ENCODE measurements at regions not wholly inside any gene's neighbourhood (a gene's known extent, or its start where the extent isn't known, plus 50 kb on each side); places are given as distances from the start of the nearest gene placed in this dataset.

DNA sequence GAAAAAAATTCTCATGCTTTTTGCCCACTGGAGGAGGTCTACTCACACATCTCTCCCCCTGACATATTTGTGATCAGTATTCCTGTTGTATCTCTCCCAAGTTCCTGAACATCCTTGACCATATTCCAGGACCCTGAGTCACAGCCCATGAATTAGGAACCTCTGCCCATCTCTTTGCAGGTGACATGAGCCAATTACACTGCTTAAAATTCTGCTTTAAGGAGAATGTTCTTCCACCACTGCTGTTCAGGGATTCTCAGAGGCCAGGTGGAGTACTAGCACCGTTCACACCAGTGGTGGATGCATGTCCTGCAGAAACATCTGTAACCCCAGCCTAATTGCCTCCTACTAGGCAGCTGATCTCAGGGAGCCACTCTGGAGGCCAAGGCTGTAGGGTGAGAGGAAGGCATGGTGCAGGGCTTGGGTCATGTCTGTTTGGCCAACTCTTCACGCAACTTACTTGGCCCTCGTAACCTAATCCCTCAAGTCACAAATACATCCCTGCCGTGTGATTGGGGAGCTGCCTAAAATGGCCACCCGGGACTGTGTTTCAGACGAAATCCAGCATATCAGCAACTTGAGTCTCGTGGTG lies 104.8 kb downstream of the GGTLC2 start:
- no peak overlapping the region for H3K27ac ChIP-seq (ENCODE audit: low read depth, low read length, poor library complexity, severe bottlenecking)
- H3K4me2 ChIP-seq (ENCODE audit: low read length), result no peak overlapping the region
- no peaks in the 10 kb centered on the region for H3K9me2 ChIP-seq (ENCODE audit: low read depth, low read length)
- H3K9me3 ChIP-seq (ENCODE audit: low read length), result no peaks in the 10 kb centered on the region
- H3K27me3 ChIP-seq (ENCODE audit: insufficient read depth, low read length), result no peaks in the 10 kb centered on the region
- H3K4me3 ChIP-seq (ENCODE audit: low read depth, low read length, poor library complexity, severe bottlenecking), result no peak overlapping the region
- H3K9ac ChIP-seq (ENCODE audit: low read length), result no peak overlapping the region
- H3F3A ChIP-seq (ENCODE audit: insufficient read depth, low read length), result no peaks in the 10 kb centered on the region
- H4K20me1 ChIP-seq (ENCODE audit: insufficient read depth, low read length), result no peaks in the 10 kb centered on the region
- H3K79me2 ChIP-seq (ENCODE audit: insufficient read depth, low read length), result no peaks in the 10 kb centered on the region
- no peak for TF ChIP-seq EZH2 (IDR thresholded peaks at IDR 0.05; ENCODE audit: borderline replicate concordance, low read length)
- H2AFZ ChIP-seq (ENCODE audit: low read length), result no peak overlapping the region
- peaks cover 40% of the 10 kb centered on the region for H3K4me1 ChIP-seq (ENCODE audit: insufficient read depth, low read length, severe bottlenecking)
- no peaks in the 10 kb centered on the region for H3K36me3 ChIP-seq (ENCODE audit: insufficient read depth, low read length)

DNA sequence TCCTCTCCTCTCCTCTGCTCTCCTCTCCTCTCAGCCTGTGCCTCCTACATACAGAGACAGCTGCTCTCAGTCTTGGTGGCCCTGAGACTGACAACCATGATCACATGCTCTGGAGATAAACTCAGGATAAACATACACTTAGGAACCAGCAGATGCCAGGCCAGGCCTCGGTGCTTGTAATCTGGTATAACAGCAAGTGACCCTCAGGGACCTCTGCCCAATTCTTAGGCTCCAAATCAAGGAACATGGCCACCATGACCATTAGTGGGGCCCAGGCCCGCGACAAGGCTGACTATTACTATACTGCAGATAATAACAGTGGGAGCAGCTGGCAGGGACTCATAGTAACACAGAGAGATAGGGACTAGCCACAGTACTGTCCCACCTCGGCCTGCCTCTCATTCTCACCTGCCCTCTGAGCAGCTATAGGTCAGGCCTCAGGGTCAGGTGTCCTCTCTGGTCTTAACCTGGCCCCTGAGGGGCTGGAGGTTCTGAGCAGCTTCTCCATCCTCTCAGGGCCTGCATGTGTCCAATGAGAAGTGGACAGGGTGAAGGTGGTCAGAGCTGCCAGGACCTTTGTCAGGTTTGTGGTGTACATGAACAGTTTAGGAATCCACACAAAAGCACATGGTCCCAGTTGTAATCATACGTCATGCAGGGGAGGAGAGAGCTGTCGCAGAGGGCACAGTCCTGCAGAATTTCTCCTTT lies 106.1 kb downstream of the GGTLC2 start:
- Histone ChIP-seq H3K9ac (ENCODE audit: low read length) (no peak overlapping the region), H3K9me2 (ENCODE audit: low read depth, low read length) (no peaks in the 10 kb centered on the region), H3K36me3 (ENCODE audit: insufficient read depth, low read length) (no peaks in the 10 kb centered on the region), H3K4me1 (ENCODE audit: insufficient read depth, low read length, severe bottlenecking) (peaks cover 37% of the 10 kb centered on the region), H2AFZ (ENCODE audit: low read length) (no peak overlapping the region), H3K27ac (ENCODE audit: low read depth, low read length, poor library complexity, severe bottlenecking) (no peak overlapping the region), H3F3A (ENCODE audit: insufficient read depth, low read length) (no peaks in the 10 kb centered on the region), H3K4me2 (ENCODE audit: low read length) (no peak overlapping the region), H3K9me3 (ENCODE audit: low read length) (no peaks in the 10 kb centered on the region), H3K27me3 (ENCODE audit: insufficient read depth, low read length) (no peaks in the 10 kb centered on the region), H4K20me1 (ENCODE audit: insufficient read depth, low read length) (no peaks in the 10 kb centered on the region), H3K4me3 (ENCODE audit: low read depth, low read length, poor library complexity, severe bottlenecking) (no peak overlapping the region), H3K79me2 (ENCODE audit: insufficient read depth, low read length) (no peaks in the 10 kb centered on the region)
- TF ChIP-seq, protein P1, sequence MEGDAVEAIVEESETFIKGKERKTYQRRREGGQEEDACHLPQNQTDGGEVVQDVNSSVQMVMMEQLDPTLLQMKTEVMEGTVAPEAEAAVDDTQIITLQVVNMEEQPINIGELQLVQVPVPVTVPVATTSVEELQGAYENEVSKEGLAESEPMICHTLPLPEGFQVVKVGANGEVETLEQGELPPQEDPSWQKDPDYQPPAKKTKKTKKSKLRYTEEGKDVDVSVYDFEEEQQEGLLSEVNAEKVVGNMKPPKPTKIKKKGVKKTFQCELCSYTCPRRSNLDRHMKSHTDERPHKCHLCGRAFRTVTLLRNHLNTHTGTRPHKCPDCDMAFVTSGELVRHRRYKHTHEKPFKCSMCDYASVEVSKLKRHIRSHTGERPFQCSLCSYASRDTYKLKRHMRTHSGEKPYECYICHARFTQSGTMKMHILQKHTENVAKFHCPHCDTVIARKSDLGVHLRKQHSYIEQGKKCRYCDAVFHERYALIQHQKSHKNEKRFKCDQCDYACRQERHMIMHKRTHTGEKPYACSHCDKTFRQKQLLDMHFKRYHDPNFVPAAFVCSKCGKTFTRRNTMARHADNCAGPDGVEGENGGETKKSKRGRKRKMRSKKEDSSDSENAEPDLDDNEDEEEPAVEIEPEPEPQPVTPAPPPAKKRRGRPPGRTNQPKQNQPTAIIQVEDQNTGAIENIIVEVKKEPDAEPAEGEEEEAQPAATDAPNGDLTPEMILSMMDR (IDR thresholded peaks at IDR 0.05; ENCODE audit: low read length), result no peak
- TF ChIP-seq EZH2 (IDR thresholded peaks at IDR 0.05; ENCODE audit: borderline replicate concordance, low read length), result no peak

DNA sequence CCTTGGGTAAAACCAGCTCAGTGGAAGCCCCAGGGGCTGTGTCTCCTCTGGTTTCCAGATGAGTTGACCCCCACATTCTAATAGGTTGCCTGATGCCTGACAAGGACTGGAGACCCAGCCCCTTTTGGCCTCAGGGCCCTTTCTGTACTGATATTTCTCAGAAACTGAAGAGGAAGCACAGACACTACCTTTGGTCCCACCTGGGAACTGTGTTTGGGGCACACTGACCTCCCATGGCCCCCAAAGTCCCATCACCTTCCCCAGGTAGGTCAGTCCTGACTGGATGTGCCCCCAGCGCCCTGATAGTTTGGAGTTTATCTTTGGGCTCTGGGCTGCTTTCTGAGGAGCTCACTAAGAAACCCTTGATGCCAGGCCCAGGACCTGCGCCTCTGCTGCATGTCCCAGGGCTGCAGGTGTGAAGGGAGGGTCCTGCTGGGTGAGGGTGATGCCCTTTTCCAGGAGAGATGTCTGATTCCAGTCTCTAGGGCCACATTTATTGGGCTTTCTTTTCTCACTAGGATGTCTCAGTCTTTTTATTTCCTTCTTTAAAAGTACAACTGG lies 106.7 kb downstream of the GGTLC2 start:
- H3K9me2 ChIP-seq (ENCODE audit: low read depth, low read length), result no peaks in the 10 kb centered on the region
- H3K4me1 ChIP-seq (ENCODE audit: insufficient read depth, low read length, severe bottlenecking), result peaks cover 34% of the 10 kb centered on the region
- H3K27ac ChIP-seq (ENCODE audit: low read depth, low read length, poor library complexity, severe bottlenecking), result no peak overlapping the region
- no peaks in the 10 kb centered on the region for H3K27me3 ChIP-seq (ENCODE audit: insufficient read depth, low read length)
- no peak overlapping the region for H3K4me3 ChIP-seq (ENCODE audit: low read depth, low read length, poor library complexity, severe bottlenecking)
- H4K20me1 ChIP-seq (ENCODE audit: insufficient read depth, low read length), result no peaks in the 10 kb centered on the region
- H3K36me3 ChIP-seq (ENCODE audit: insufficient read depth, low read length), result no peaks in the 10 kb centered on the region
- no peak overlapping the region for H2AFZ ChIP-seq (ENCODE audit: low read length)
- no peaks in the 10 kb centered on the region for H3F3A ChIP-seq (ENCODE audit: insufficient read depth, low read length)
- no peaks in the 10 kb centered on the region for H3K79me2 ChIP-seq (ENCODE audit: insufficient read depth, low read length)
- no peaks in the 10 kb centered on the region for H3K9me3 ChIP-seq (ENCODE audit: low read length)
- H3K4me2 ChIP-seq (ENCODE audit: low read length), result no peak overlapping the region
- no peak for TF ChIP-seq EZH2 (IDR thresholded peaks at IDR 0.05; ENCODE audit: borderline replicate concordance, low read length)
- TF ChIP-seq, protein P1 (IDR thresholded peaks at IDR 0.05; ENCODE audit: low read length), result no peak
- H3K9ac ChIP-seq (ENCODE audit: low read length), result no peak overlapping the region

Measured in OCI-LY1 (cell line).